H9 (cell line): ENCODE measurements at regions not wholly inside any gene's neighbourhood (a gene's known extent, or its start where the extent isn't known, plus 50 kb on each side); places are given as distances from the start of the nearest gene placed in this dataset.

Experiments
- DNase-seq: peaks from one replicate; pipeline ENCODE4 v3.0.0-alpha.2; 2017
- H2AFZ ChIP-seq: one replicate; pipeline ENCODE4 v1.6.1; 2013; ENCODE audit warnings: mild to moderate bottlenecking, low read length, control low read depth, moderate library complexity
- H2AK5ac ChIP-seq: 2 replicates; pipeline ENCODE4 v1.6.1; 2013; ENCODE audit warnings: low read length, control low read depth, mixed read lengths; ENCODE audit not compliant: insufficient read length
- H2BK120ac ChIP-seq: one replicate; pipeline ENCODE4 v1.6.1; 2013; ENCODE audit warnings: low read depth, mild to moderate bottlenecking, low read length, control low read depth, inconsistent platforms; ENCODE audit not compliant: poor library complexity, severe bottlenecking
- H2BK12ac ChIP-seq: 2 replicates; pipeline ENCODE4 v1.6.1; 2013; ENCODE audit warnings: low read length, control low read depth, mixed read lengths, low read depth; ENCODE audit not compliant: insufficient read length
- H2BK15ac ChIP-seq: 2 replicates; pipeline ENCODE4 v1.6.1; 2013; ENCODE audit warnings: low read depth, low read length, control low read depth
- H2BK20ac ChIP-seq: one replicate; pipeline ENCODE4 v1.6.1; 2013; ENCODE audit warnings: low read depth, mild to moderate bottlenecking, low read length, control low read depth, inconsistent platforms; ENCODE audit not compliant: poor library complexity, severe bottlenecking
- H2BK5ac ChIP-seq: 2 replicates; pipeline ENCODE4 v1.6.1; 2013; ENCODE audit warnings: low read length, control low read depth, mixed read lengths; ENCODE audit not compliant: insufficient read length
- H3K14ac ChIP-seq: 2 replicates; pipeline ENCODE4 v1.6.1; 2013; ENCODE audit warnings: low read length, control low read depth; ENCODE audit not compliant: insufficient read depth
- H3K18ac ChIP-seq: 2 replicates; pipeline ENCODE4 v1.6.1; 2013; ENCODE audit warnings: low read depth, mild to moderate bottlenecking, mixed read lengths, low read length, control low read depth; ENCODE audit not compliant: insufficient read length
- H3K23ac ChIP-seq: 2 replicates; pipeline ENCODE4 v1.6.1; 2013; ENCODE audit warnings: low read length, control low read depth, mixed read lengths, low read depth; ENCODE audit not compliant: insufficient read length
- H3K23me2 ChIP-seq: 2 replicates; pipeline ENCODE4 v1.6.1; 2013; ENCODE audit warnings: low read depth, mild to moderate bottlenecking, mixed read lengths, low read length, control low read depth; ENCODE audit not compliant: insufficient read length, poor library complexity, severe bottlenecking
- H3K27ac ChIP-seq: 2 replicates; pipeline ENCODE4 v1.5.1; 2013; ENCODE audit warnings: low read length, control low read depth, mixed read lengths, low read depth; ENCODE audit not compliant: insufficient read length
- H3K27me3 ChIP-seq: 2 replicates; pipeline ENCODE4 v1.6.1; 2013; ENCODE audit warnings: low read length, control low read depth, inconsistent platforms; ENCODE audit not compliant: insufficient read depth
- H3K4ac ChIP-seq: 2 replicates; pipeline ENCODE4 v1.6.1; 2013; ENCODE audit warnings: low read depth, mild to moderate bottlenecking, control low read depth, inconsistent platforms, low read length, moderate library complexity
- H3K4me1 ChIP-seq: 2 replicates; pipeline ENCODE4 v1.6.1; 2013; ENCODE audit warnings: low read length, control low read depth, inconsistent platforms; ENCODE audit not compliant: insufficient read depth
- H3K4me2 ChIP-seq: 2 replicates; pipeline ENCODE4 v1.6.1; 2013; ENCODE audit warnings: low read length, control low read depth, mixed read lengths; ENCODE audit not compliant: insufficient read length, insufficient read depth
- H3K56ac ChIP-seq: 2 replicates; pipeline ENCODE4 v1.6.1; 2013; ENCODE audit warnings: low read depth, mild to moderate bottlenecking, mixed read lengths, low read length, control low read depth; ENCODE audit not compliant: insufficient read length
- H3K79me1 ChIP-seq: 2 replicates; pipeline ENCODE4 v1.6.1; 2013; ENCODE audit warnings: low read depth, mild to moderate bottlenecking, moderate library complexity, low read length, control low read depth, inconsistent platforms; ENCODE audit not compliant: insufficient read depth, poor library complexity, severe bottlenecking
- H3K79me2 ChIP-seq: 2 replicates; pipeline ENCODE4 v1.6.1; 2013; ENCODE audit warnings: low read length, control low read depth, inconsistent platforms; ENCODE audit not compliant: insufficient read depth
- H3K9ac ChIP-seq: 2 replicates; pipeline ENCODE4 v1.6.1; 2013; ENCODE audit warnings: low read length, control low read depth, mixed read lengths; ENCODE audit not compliant: insufficient read length; ENCODE audit errors: extremely low read depth
- H3K9me3 ChIP-seq: one replicate; pipeline ENCODE4 v1.6.1; 2013; ENCODE audit warnings: low read depth, low read length, inconsistent platforms; ENCODE audit not compliant: control insufficient read depth
- H3T11ph ChIP-seq: one replicate; pipeline ENCODE4 v1.6.1; 2013; ENCODE audit warnings: mild to moderate bottlenecking, low read length, control low read depth, inconsistent platforms
- H4K20me1 ChIP-seq: one replicate; pipeline ENCODE4 v1.6.1; 2013; ENCODE audit not compliant: control insufficient read depth, insufficient read length, insufficient read depth
- H4K5ac ChIP-seq: 2 replicates; pipeline ENCODE4 v1.6.1; 2013; ENCODE audit warnings: low read depth, mild to moderate bottlenecking, mixed read lengths, low read length, control low read depth; ENCODE audit not compliant: insufficient read length
- H4K8ac ChIP-seq: replicated peaks from 2 replicates; pipeline ENCODE4 v1.6.1; 2013; ENCODE audit warnings: low read length, control low read depth, mixed read lengths, low read depth; ENCODE audit not compliant: insufficient read length
- H4K91ac ChIP-seq: 2 replicates; pipeline ENCODE4 v1.6.1; 2013; ENCODE audit warnings: low read depth, mild to moderate bottlenecking, moderate library complexity, mixed read lengths, low read length, control low read depth; ENCODE audit not compliant: insufficient read length
- H3K27ac Mint-ChIP-seq, 3 experiments: 2 replicates in 2 of 3; 3 replicates in 1 of 3; pipeline ENCODE4 v1.8.0; 2020 to 2021; ENCODE audit warnings: mixed read lengths in 3 of 3, mild to moderate bottlenecking in 1 of 3, moderate library complexity in 1 of 3
- H3K27me3 Mint-ChIP-seq: 2 replicates; pipeline ENCODE4 v1.8.0; 2021; ENCODE audit warnings: low read depth, mild to moderate bottlenecking, moderate library complexity, mixed read lengths
- H3K36me3 Mint-ChIP-seq, 3 experiments: 2 replicates in 2 of 3; 3 replicates in 1 of 3; pipeline ENCODE4 v1.8.0; 2020 to 2021; ENCODE audit warnings: low read depth in 3 of 3, mixed read lengths in 3 of 3; ENCODE audit not compliant: insufficient read depth in 1 of 3
- H3K4me1 Mint-ChIP-seq, 2 experiments: 2 replicates each; pipeline ENCODE4 v1.8.0; 2020; ENCODE audit warnings: mixed read lengths in 2 of 2
- H3K4me3 Mint-ChIP-seq, 2 experiments: 2 replicates in 1 of 2; 3 replicates in 1 of 2; pipeline ENCODE4 v1.8.0; 2020 to 2021; ENCODE audit warnings: mild to moderate bottlenecking in 2 of 2, mixed read lengths in 2 of 2, moderate library complexity in 1 of 2
- H3K9me3 Mint-ChIP-seq, 2 experiments: 2 replicates in 1 of 2; 3 replicates in 1 of 2; pipeline ENCODE4 v1.8.0; 2020; ENCODE audit warnings: mild to moderate bottlenecking in 2 of 2, mixed read lengths in 2 of 2, moderate library complexity in 1 of 2
- CTCF ChIP-seq: fragments of 200-600 bp; sonication (generic); conservative IDR thresholded peaks from 3 replicates; pipeline ENCODE4 v1.8.0; 2021; ENCODE audit warnings: antibody characterized with exemption, mild to moderate bottlenecking

GRCh38 chr2:215635071-215635787, 199.4 kb upstream of the FN1 start:
- Histone ChIP-seq H2BK120ac (no peak overlapping the region), H3K23me2 (no peaks in the 10 kb centered on the region), H3K23ac (no peak overlapping the region), H3K4me2 (no peak overlapping the region), H3K79me1 (no peaks in the 10 kb centered on the region), H3K79me2 (no peaks in the 10 kb centered on the region), H4K5ac (no peak overlapping the region), H2AFZ (no peak overlapping the region), H4K91ac (no peak overlapping the region), H2BK12ac (no peak overlapping the region), H3T11ph (no peak overlapping the region), H3K4me1 (no peaks in the 10 kb centered on the region), H2AK5ac (peak overlapping the region; percentile 46), H3K4ac (no peak overlapping the region), H3K14ac (no peak overlapping the region), H3K27ac (no peak overlapping the region), H3K56ac (no peak overlapping the region), H2BK15ac (no peak overlapping the region), H3K9ac (no peak overlapping the region), H3K18ac (no peak overlapping the region), H2BK5ac (no peak overlapping the region), H2BK20ac (no peak overlapping the region), H4K8ac (no peak overlapping the region), H4K20me1 (no peaks in the 10 kb centered on the region), H3K27me3 (no peaks in the 10 kb centered on the region), H3K9me3 (no peaks in the 10 kb centered on the region)
- no peak for DNase-seq
- peaks cover 23 to 56% of the 10 kb centered on the region in 2 experiments for H3K9me3 Mint-ChIP-seq
- H3K4me1 Mint-ChIP-seq, result peaks cover 0 to 3% of the 10 kb centered on the region in 2 experiments; a peak in 2 of 4 replicates
- H3K4me3 Mint-ChIP-seq, result no peak overlapping the region
- peaks cover 12 to 28% (median 19%) of the 10 kb centered on the region in 3 experiments for H3K36me3 Mint-ChIP-seq
- TF ChIP-seq CTCF, result no peak
- no peak overlapping the region for H3K27ac Mint-ChIP-seq
- H3K27me3 Mint-ChIP-seq, result no peaks in the 10 kb centered on the region
